SK-N-MC (cell line): ENCODE measurements at regions not wholly inside any gene's neighbourhood (a gene's known extent, or its start where the extent isn't known, plus 50 kb on each side); places are given as distances from the start of the nearest gene placed in this dataset.

Experiments
- DNase-seq: peaks from one replicate; pipeline ENCODE4 v3.0.0-alpha.2; 2011; ENCODE audit warnings: low read depth, low spot score
- H3K27ac ChIP-seq: fragments of 200-600 bp; sonication (generic); 2 replicates; pipeline ENCODE4 v1.5.1; 2016; ENCODE audit warnings: mixed run types
- H3K36me3 ChIP-seq: fragments of 200-600 bp; sonication (generic); 2 replicates; pipeline ENCODE4 v1.6.1; 2017; ENCODE audit warnings: antibody characterized with exemption, low read length, mixed read lengths; ENCODE audit not compliant: insufficient read depth
- H3K4me3 ChIP-seq: fragments of 200-600 bp; sonication (generic); 2 replicates; pipeline ENCODE4 v1.5.1; 2016
- H3K9ac ChIP-seq: fragments of 200-600 bp; sonication (generic); 2 replicates; pipeline ENCODE4 v1.8.0; 2017; ENCODE audit warnings: mixed run types, mixed read lengths; ENCODE audit not compliant: insufficient read length
- H3K9me3 ChIP-seq: fragments of 200-600 bp; sonication (generic); 2 replicates; pipeline ENCODE4 v1.6.1; 2017; ENCODE audit warnings: low read depth, mild to moderate bottlenecking, antibody characterized with exemption, low read length, moderate library complexity, mixed read lengths
- EZH2 ChIP-seq: fragments of 200-600 bp; sonication (generic); IDR thresholded peaks from one replicate; pipeline ENCODE4 v1.6.1; 2017; ENCODE audit warnings: antibody characterized with exemption
- FOXP2 ChIP-seq: optimal IDR thresholded peaks from 2 replicates; pipeline ENCODE3; 2011; ENCODE audit warnings: mild to moderate bottlenecking, moderate library complexity; ENCODE audit not compliant: insufficient read depth; ENCODE audit errors: extremely low read length, control extremely low read depth
- POLR2AphosphoS5 ChIP-seq: IDR thresholded peaks from 2 replicates; pipeline ENCODE4 v1.6.1; 2012; ENCODE audit warnings: mild to moderate bottlenecking, low read depth, low read length, borderline replicate concordance

DNA sequence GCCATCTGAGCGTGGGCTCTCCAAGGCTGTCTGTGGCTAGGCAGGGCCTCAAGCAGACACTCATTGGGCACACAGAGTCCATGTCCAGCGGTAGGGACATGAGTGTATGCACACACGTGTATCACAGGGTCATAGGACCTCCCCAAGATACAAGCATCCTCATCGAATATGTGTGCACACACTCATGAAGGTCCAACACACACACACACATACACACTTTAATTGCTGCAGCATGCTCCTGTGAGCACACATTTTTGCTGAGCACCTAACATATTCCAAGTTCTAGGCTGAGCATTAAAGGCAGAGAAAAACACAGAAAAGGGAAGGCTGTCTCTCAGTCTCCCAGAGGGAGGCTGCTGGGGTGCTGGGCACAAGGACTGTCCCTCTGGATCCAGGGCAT, 59.3 kb upstream of the TBX3 start:
- TF ChIP-seq EZH2 (no peak), FOXP2 (no peak), POLR2AphosphoS5 (no peak)
- Histone ChIP-seq H3K4me3 (no peak overlapping the region), H3K9ac (no peak overlapping the region), H3K27ac (no peak overlapping the region), H3K9me3 (no peaks in the 10 kb centered on the region), H3K36me3 (no peaks in the 10 kb centered on the region)
- DNase-seq: no peak

DNA sequence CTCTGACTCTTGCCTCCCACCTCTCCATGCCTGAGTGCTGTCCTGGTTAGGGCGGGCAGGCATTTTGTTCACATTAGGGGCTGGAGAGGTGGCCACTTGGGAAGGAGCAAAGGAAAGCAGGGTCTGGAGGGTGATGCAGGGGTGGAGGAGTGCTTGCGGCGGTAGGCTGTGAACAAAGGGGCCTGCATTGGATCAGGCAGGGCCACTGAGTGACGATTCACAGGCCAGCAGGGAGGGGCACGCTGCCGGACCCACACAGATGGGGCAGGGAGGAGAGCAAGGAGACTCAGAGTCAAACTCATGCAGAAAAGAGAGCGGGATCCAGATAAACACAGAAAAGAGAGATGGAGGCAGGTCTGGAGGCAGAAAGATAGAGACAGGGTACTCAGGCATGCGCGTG, 58.4 kb upstream of the TBX3 start:
- H3K9ac ChIP-seq: no peak overlapping the region
- H3K4me3 ChIP-seq: no peak overlapping the region
- no peaks in the 10 kb centered on the region for H3K9me3 ChIP-seq
- DNase-seq: no peak
- no peaks in the 10 kb centered on the region for H3K36me3 ChIP-seq
- no peak overlapping the region for H3K27ac ChIP-seq
- TF ChIP-seq POLR2AphosphoS5: no peak
- TF ChIP-seq EZH2: no peak
- TF ChIP-seq FOXP2: no peak

DNA sequence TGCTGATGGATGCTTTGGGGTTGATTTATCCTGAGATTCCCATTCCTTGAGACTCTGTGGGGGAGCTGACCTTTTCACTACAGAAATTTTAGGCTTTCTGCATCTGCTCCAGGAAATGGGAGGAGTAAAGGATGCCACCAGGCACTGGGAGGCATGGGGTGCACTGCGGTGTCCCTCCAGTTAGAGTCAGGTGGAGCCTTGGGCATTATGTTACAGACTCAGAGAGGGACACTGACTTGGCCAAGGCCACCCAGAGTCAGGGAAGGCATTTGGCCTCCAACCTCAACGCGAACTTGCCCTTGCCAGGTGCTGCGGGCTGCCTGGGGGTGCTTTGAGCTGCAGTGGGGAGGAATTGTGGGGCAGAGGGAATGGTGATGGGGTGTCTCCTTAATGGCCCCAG, 58.0 kb upstream of the TBX3 start:
- no peaks in the 10 kb centered on the region for H3K36me3 ChIP-seq
- no peak for DNase-seq
- no peaks in the 10 kb centered on the region for H3K9me3 ChIP-seq
- H3K9ac ChIP-seq: no peak overlapping the region
- TF ChIP-seq POLR2AphosphoS5 (no peak), EZH2 (no peak), FOXP2 (no peak)
- H3K27ac ChIP-seq: no peak overlapping the region
- H3K4me3 ChIP-seq: no peak overlapping the region

DNA sequence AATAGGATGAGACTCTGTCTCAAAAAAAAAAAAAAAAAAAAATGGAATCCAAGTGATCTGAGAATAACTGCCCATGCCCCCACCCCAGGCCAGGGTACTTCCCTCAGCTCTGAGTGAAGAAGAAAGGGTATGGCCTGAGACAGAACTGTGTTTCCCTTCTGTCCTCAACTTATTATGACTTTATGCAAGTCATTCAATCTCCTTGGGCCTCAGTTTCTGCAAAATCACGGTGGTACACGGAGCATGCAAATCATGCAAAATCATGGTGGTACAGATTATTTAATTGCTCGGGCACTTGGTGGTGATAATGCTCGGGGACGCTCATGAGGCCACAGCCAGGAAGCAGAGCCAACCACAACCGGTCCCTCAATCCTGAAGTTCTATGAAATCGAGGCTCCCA, 56.5 kb upstream of the TBX3 start:
- H3K9me3 ChIP-seq: no peaks in the 10 kb centered on the region
- no peak overlapping the region for H3K27ac ChIP-seq
- no peak for DNase-seq
- no peak overlapping the region for H3K9ac ChIP-seq
- H3K36me3 ChIP-seq: no peaks in the 10 kb centered on the region
- TF ChIP-seq FOXP2 (no peak), POLR2AphosphoS5 (no peak), EZH2 (no peak)
- H3K4me3 ChIP-seq: no peak overlapping the region

DNA sequence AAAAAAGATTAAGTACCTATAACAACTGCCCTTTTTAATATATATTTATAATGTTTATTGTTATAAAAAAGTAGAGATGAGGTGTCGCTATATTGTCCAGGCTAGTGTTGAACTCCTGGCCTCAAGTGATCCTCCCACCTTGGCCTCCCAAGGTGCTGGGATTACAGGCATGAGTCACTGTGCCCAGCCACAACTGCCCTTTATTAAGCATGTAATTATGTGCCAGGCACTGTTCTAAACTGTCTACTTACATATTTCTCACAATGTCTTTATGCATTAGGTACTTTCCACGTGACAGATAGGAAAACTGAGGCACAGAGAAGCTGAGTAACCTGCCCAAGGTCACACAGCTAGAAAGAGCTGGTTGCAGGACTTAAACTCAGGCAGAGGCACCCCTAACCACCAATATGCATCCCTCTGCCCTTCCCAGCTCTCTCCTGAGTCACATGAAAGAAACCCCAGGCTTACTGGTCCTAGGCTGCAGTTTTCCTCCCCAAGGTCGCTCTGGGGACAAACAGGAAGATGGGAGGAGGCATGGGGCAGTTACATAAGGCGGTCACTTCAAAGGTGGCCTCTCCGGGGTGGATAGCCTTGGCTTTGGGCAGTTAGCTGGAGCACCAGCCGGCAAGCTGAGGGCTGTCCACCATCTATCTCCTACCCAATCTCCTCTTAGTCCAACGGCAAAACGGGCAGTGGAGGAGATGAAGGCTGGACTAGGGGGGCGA, 54.6 kb upstream of the TBX3 start:
- Histone ChIP-seq H3K27ac (no peak overlapping the region), H3K36me3 (no peaks in the 10 kb centered on the region), H3K4me3 (no peak overlapping the region), H3K9ac (no peak overlapping the region), H3K9me3 (no peaks in the 10 kb centered on the region)
- DNase-seq: no peak
- TF ChIP-seq POLR2AphosphoS5: no peak
- no peak for TF ChIP-seq FOXP2

DNA sequence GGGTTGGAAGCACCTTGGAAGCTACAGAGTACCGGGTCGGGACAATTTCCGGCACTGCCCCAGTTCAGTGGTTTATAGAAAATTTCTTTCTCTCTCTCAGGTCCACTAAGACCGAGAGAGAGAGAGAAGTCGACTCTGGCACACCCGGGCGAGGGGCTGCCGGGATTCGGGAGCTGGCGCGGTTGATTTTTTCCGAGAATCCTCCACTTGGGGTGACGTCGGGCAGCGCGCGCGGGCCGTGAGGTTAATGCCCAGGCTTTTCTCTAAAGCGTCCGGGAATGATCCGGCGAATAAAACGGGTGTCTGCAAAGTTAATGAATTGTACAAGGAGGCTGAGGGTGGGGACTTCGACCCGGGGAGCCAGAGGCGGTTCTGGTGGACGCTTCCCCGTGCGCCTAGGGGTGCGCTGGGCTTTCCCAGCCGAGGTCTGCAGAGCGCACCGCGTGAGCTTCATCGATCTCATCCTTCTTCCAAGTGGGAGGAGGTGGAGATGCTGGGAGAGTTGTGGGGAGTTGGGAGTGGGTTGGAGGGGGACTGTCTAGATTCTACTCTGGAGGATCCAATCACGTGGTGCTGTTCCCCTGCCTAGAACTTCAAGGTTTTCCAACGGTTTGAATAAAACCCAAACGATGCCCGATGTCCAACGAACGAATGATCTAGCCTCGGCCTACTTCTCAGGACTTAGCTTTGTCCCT, 51.9 kb upstream of the TBX3 start:
- no peak for TF ChIP-seq EZH2
- TF ChIP-seq POLR2AphosphoS5: no peak
- no peak for TF ChIP-seq FOXP2
- Histone ChIP-seq H3K27ac (no peak overlapping the region), H3K9me3 (no peaks in the 10 kb centered on the region), H3K9ac (no peak overlapping the region), H3K36me3 (no peaks in the 10 kb centered on the region), H3K4me3 (no peak overlapping the region)
- no peak for DNase-seq

DNA sequence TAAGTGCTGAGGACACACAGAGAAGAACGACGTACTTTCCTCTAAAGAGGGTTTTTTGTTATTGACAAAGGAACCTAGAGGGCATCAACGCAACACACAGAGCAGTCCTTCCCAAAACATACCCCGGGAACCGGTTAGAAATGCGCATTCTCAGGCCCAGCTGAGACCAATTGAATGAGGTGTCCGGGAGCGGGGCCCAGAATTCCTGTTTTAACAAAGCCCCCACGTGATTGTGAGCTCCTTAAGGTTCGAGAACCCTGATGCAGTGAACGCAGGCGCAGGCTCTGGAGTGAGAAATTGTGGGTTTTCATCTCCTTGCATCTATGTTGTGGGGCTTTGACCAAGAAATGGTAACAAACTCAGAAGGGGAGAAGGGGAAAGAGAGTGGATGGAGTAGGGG, 51.0 kb upstream of the TBX3 start:
- no peaks in the 10 kb centered on the region for H3K9me3 ChIP-seq
- DNase-seq: no peak
- TF ChIP-seq EZH2 (no peak), FOXP2 (no peak), POLR2AphosphoS5 (no peak)
- no peak overlapping the region for H3K27ac ChIP-seq
- no peak overlapping the region for H3K9ac ChIP-seq
- no peaks in the 10 kb centered on the region for H3K36me3 ChIP-seq
- H3K4me3 ChIP-seq: no peak overlapping the region

DNA sequence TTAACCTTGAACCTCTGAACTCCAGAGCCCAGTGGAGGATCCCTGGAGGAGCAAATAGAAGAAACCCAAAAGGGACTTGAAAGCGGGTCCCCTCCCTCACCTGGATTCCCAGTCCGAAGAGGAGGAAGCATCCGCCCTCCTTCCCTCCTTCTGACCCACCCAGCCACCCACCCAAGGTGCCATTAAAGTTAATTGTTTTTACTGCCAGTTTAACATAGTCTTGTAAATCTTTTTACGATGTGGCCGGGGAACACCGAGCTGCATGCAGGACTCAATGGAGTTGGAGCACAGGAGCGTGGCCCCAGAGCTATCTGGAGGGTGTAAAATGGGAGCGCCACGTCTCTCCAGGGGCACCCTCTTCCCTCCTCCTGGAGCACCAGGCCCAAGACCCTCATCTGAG, 49.9 kb upstream of the TBX3 start:
- Histone ChIP-seq H3K4me3 (no peak overlapping the region), H3K9ac (no peak overlapping the region), H3K9me3 (no peaks in the 10 kb centered on the region), H3K27ac (no peak overlapping the region), H3K36me3 (no peaks in the 10 kb centered on the region)
- TF ChIP-seq EZH2: no peak
- DNase-seq: no peak
